ENCODE measurements at regions not wholly inside any gene's neighbourhood (a gene's known extent, or its start where the extent isn't known, plus 50 kb on each side); places are given as distances from the start of the nearest gene placed in this dataset.

DNA sequence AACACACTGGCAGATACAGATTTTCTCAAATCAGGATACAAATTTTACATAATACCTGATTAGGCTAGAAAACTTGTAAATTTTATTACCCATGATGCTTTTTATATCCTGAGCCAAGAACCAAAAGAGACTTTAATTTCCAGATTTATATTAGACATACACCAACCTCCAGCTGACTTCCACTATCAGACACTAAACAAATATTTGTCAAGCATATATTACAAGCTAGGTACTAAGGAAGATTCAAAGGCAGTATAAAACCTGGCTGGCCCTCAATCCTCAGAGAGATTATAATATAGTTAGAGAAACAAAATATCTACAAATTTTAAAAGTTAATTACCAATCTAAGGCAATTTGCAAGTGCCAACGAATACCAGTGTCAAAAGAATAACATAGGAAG is 357.8 kb upstream of the F9 start:
- no peak for ATAC-seq
- in situ Hi-C loops (cut with MboI): no loop called here
- ChIA-PET POLR2A (no interaction called here), CTCF (ENCODE audit: low intra/inter-chr PET ratio) (no interaction called here)
- Histone ChIP-seq H3K79me2 (ENCODE audit: control insufficient read depth, insufficient read depth, low read length) (no peaks in the 10 kb centered on the region), H2AFZ (ENCODE audit: low read depth, low read length) (no peak overlapping the region), H3K27me3 (ENCODE audit: control insufficient read depth in 2 of 2, insufficient read depth in 2 of 2, low read length in 2 of 2) (no peaks in the 10 kb centered on the region), H3K4me1 (replicated peaks in 1 of 2; ENCODE audit: control insufficient read depth in 2 of 2, insufficient read depth in 2 of 2, low read length in 2 of 2) (no peaks in the 10 kb centered on the region), H3K9ac (ENCODE audit: insufficient read depth in 1 of 2, low read depth in 2 of 2, low read length in 2 of 2) (no peak overlapping the region), H3K9me3 (replicated peaks; ENCODE audit: control insufficient read depth, insufficient read depth, low read depth, low read length) (no peaks in the 10 kb centered on the region), H3K4me2 (ENCODE audit: insufficient read depth, low read length) (no peak overlapping the region), H3K4me3 (no peak overlapping the region), H3K27ac (ENCODE audit: extremely low read depth, low read depth, low read length) (no peak overlapping the region), H4K20me1 (replicated peaks; ENCODE audit: control insufficient read depth, insufficient read depth, low read length) (no peaks in the 10 kb centered on the region), H3K36me3 (ENCODE audit: control insufficient read depth, insufficient read depth, low read length) (no peaks in the 10 kb centered on the region), H3K9me1 (ENCODE audit: control insufficient read depth, insufficient read depth, low read length) (no peaks in the 10 kb centered on the region)
- no TSS peak for BruUV-seq (replicated peaks)
- FAIRE-seq: no peak
- no peak for DNase-seq (ENCODE audit: extremely low read depth in 1 of 4, low spot score in 3 of 4)
- WGBS (ENCODE audit: insufficient coverage, low coverage, missing lambda C conversion rate): 43% methylated on average over 1 of the region's 1 CpG
- TF ChIP-seq ATF7 (IDR thresholded peaks at IDR 0.05) (no peak), RBM25 (IDR thresholded peaks at IDR 0.05; ENCODE audit: low read depth, low read length, severe bottlenecking) (no peak), SREBF1 (IDR thresholded peaks at IDR 0.05; ENCODE audit: borderline replicate concordance, low read depth, low read length) (no peak), ZNF696 (CRISPR knock-in tag; conservative IDR thresholded peaks at IDR 0.05) (no peak), ZNF23 (CRISPR knock-in tag; IDR thresholded peaks at IDR 0.05) (no peak), ZNF311 (CRISPR knock-in tag; IDR thresholded peaks at IDR 0.05) (no peak), GATAD2A (IDR thresholded peaks at IDR 0.05) (no peak), ZNF143 (CRISPR knock-in tag; IDR thresholded peaks at IDR 0.05) (no peak), ZNF146 (CRISPR knock-in tag; IDR thresholded peaks at IDR 0.05; ENCODE audit: unreplicated experiment) (no peak), XRCC3 (IDR thresholded peaks at IDR 0.05) (no peak), SIN3A (IDR thresholded peaks at IDR 0.05; ENCODE audit: borderline replicate concordance in 2 of 2, control insufficient read depth in 1 of 2, low read depth in 2 of 2, low read length in 2 of 2) (no peak)
- TF ChIP-seq, protein P1, sequence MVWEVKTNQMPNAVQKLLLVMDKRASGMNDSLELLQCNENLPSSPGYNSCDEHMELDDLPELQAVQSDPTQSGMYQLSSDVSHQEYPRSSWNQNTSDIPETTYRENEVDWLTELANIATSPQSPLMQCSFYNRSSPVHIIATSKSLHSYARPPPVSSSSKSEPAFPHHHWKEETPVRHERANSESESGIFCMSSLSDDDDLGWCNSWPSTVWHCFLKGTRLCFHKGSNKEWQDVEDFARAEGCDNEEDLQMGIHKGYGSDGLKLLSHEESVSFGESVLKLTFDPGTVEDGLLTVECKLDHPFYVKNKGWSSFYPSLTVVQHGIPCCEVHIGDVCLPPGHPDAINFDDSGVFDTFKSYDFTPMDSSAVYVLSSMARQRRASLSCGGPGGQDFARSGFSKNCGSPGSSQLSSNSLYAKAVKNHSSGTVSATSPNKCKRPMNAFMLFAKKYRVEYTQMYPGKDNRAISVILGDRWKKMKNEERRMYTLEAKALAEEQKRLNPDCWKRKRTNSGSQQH (CRISPR knock-in tag; IDR thresholded peaks at IDR 0.05): no peak
- TF ChIP-seq, protein P2, sequence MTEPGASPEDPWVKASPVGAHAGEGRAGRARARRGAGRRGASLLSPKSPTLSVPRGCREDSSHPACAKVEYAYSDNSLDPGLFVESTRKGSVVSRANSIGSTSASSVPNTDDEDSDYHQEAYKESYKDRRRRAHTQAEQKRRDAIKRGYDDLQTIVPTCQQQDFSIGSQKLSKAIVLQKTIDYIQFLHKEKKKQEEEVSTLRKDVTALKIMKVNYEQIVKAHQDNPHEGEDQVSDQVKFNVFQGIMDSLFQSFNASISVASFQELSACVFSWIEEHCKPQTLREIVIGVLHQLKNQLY (CRISPR knock-in tag; conservative IDR thresholded peaks at IDR 0.05): no peak
- intact Hi-C loops (cut with micrococcal nuclease): no loop called here
